ENCODE measurements at regions not wholly inside any gene's neighbourhood (a gene's known extent, or its start where the extent isn't known, plus 50 kb on each side); places are given as distances from the start of the nearest gene placed in this dataset.
A peak's percentile ranks its signal among the peaks of the same experiment; 100 is the strongest.

- H3K4me3 ChIP-seq (ENCODE audit: low read depth, low read length): no peak overlapping the region
- DNase-seq (ENCODE audit: low read depth): peak; percentile 57
- TF ChIP-seq MAX (IDR thresholded peaks at IDR 0.05; ENCODE audit: low read depth, low read length): no peak
- peak; percentile 90 for TF ChIP-seq CTCF (IDR thresholded peaks at IDR 0.05; ENCODE audit: low read depth, low read length)
- no peak for TF ChIP-seq MYC (IDR thresholded peaks at IDR 0.05; ENCODE audit: low read depth, low read length)
- TF ChIP-seq POLR2A (IDR thresholded peaks at IDR 0.05; ENCODE audit: extremely low read depth, insufficient read length): no peak
Measured at GRCh38 chr20:21808863-21809664, 103.6 kb downstream of the PAX1 start.

GRCh38 chr20:21808139-21808538 is 102.7 kb downstream of the PAX1 start:
- no peak for TF ChIP-seq CTCF (IDR thresholded peaks at IDR 0.05; ENCODE audit: low read depth, low read length)
- TF ChIP-seq MAX (IDR thresholded peaks at IDR 0.05; ENCODE audit: low read depth, low read length): no peak
- no peak for TF ChIP-seq MYC (IDR thresholded peaks at IDR 0.05; ENCODE audit: low read depth, low read length)
- TF ChIP-seq POLR2A (IDR thresholded peaks at IDR 0.05; ENCODE audit: extremely low read depth, insufficient read length): no peak
- H3K4me3 ChIP-seq (ENCODE audit: low read depth, low read length): no peak overlapping the region
- no peak for DNase-seq (ENCODE audit: low read depth)

GRCh38 chr20:21804802-21805201 is 99.3 kb downstream of the PAX1 start:
- H3K4me3 ChIP-seq (ENCODE audit: low read depth, low read length): no peak overlapping the region
- DNase-seq (ENCODE audit: low read depth): no peak
- TF ChIP-seq MAX (IDR thresholded peaks at IDR 0.05; ENCODE audit: low read depth, low read length) (no peak), CTCF (IDR thresholded peaks at IDR 0.05; ENCODE audit: low read depth, low read length) (no peak), MYC (IDR thresholded peaks at IDR 0.05; ENCODE audit: low read depth, low read length) (no peak), POLR2A (IDR thresholded peaks at IDR 0.05; ENCODE audit: extremely low read depth, insufficient read length) (no peak)

- no peak for DNase-seq (ENCODE audit: low read depth)
Measured at GRCh38 chr20:21801193-21801592, 95.7 kb downstream of the PAX1 start.

GRCh38 chr20:21798384-21798783 is 92.9 kb downstream of the PAX1 start:
- TF ChIP-seq MYC (IDR thresholded peaks at IDR 0.05; ENCODE audit: low read depth, low read length) (no peak), MAX (IDR thresholded peaks at IDR 0.05; ENCODE audit: low read depth, low read length) (no peak), CTCF (IDR thresholded peaks at IDR 0.05; ENCODE audit: low read depth, low read length) (no peak), POLR2A (IDR thresholded peaks at IDR 0.05; ENCODE audit: extremely low read depth, insufficient read length) (no peak)
- H3K4me3 ChIP-seq (ENCODE audit: low read depth, low read length): no peak overlapping the region
- DNase-seq (ENCODE audit: low read depth): no peak

More at GRCh38 chr20:21801193-21801592, 95.7 kb downstream of the PAX1 start:
- H3K4me3 ChIP-seq (ENCODE audit: low read depth, low read length): no peak overlapping the region
- TF ChIP-seq POLR2A (IDR thresholded peaks at IDR 0.05; ENCODE audit: extremely low read depth, insufficient read length): no peak
- no peak for TF ChIP-seq MYC (IDR thresholded peaks at IDR 0.05; ENCODE audit: low read depth, low read length)
- TF ChIP-seq MAX (IDR thresholded peaks at IDR 0.05; ENCODE audit: low read depth, low read length): no peak

GRCh38 chr20:21796059-21796458 is 90.6 kb downstream of the PAX1 start:
- DNase-seq (ENCODE audit: low read depth): peak; percentile 22
- TF ChIP-seq CTCF (IDR thresholded peaks at IDR 0.05; ENCODE audit: low read depth, low read length): peak; percentile 59
- TF ChIP-seq MAX (IDR thresholded peaks at IDR 0.05; ENCODE audit: low read depth, low read length): no peak
- no peak for TF ChIP-seq POLR2A (IDR thresholded peaks at IDR 0.05; ENCODE audit: extremely low read depth, insufficient read length)
- TF ChIP-seq MYC (IDR thresholded peaks at IDR 0.05; ENCODE audit: low read depth, low read length): no peak

More at GRCh38 chr20:21796059-21796458, 90.6 kb downstream of the PAX1 start:
- no peak overlapping the region for H3K4me3 ChIP-seq (ENCODE audit: low read depth, low read length)

All from NB4 (cell line).